GM21786 (cell line): ENCODE measurements at regions not wholly inside any gene's neighbourhood (a gene's known extent, or its start where the extent isn't known, plus 50 kb on each side); places are given as distances from the start of the nearest gene placed in this dataset.

Experiments
- ATAC-seq: cut with Tn5 transposase; IDR thresholded peaks from one replicate; pipeline ENCODE4 v1.9.1; 2021; ENCODE audit not compliant: unreplicated experiment

DNA sequence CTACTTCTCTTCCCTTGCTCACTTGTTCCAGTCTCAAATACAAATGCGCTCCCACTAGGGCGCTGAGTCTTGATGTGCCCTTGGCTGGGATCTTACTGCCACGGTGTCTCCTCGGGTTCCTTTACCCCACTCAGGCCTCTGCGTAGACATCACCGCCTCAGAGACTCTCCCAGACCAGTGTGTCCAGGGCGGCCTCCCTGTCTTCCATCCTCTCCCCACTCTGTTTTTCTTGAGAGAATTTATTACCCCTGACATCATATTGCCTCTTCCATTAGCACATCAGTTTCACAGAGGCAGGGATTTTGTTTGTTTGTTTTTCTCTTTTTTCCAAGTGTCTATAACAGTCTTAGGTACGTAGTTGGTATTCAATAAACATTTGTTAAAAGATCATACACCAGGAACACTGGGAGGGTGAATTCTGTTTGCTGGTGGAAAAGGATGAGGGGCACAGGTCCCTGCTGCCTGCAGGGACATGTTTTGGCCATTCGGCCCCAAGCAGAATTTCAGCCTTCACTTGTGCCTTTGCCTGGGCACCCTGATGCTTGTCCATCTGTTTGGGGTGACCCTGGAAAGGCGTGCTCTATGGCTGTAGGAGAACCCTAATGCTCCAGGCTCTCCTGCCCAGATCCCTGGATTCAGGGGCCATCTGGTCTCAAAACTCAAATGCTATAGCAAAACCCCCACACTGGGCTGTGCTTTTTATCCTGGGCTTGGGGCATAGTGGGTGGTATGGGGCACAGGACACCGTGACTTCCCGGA is 55.0 kb downstream of the RPL37A start:
- ATAC-seq: no peak

DNA sequence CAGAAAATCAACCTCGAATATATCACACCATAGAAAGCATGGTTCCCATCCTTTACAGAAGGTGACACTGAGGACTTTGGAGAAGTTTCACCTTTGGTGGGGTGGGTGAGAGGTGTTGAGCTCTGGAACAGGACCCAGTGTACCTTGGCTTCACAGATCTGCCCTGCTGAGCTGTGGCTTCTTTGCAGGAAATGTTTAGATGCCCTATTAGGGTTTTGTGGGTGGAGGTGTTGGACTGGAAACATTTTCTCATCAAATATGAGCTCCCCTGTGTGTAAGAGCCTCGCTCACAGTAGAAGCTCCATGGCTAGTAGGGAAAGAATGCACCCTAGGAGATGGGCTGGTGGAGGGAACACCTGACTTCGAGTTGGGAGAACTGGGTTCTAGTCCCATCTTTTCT is 55.6 kb downstream of the RPL37A start:
- peak; percentile 63 for ATAC-seq

DNA sequence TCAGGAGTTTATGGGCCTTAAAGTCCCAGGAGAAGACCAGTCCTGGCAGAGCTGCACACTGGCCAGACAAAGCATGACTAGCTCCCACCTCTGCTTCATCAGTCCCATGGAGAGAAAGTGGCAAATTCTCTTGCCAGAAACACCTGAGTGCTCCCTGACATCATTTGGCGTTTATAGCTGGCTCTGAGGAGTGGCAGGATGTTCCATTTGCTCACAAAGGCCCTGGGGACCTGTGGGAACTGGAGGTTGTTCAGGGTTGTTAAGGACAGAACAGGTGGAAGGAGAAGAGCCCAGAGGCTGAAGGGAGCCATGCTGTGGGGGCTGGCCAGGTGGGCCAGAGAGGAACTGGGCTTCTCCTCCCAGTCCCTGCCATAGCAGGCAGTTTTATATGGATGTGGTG is 56.1 kb downstream of the RPL37A start:
- ATAC-seq: peak; percentile 9

DNA sequence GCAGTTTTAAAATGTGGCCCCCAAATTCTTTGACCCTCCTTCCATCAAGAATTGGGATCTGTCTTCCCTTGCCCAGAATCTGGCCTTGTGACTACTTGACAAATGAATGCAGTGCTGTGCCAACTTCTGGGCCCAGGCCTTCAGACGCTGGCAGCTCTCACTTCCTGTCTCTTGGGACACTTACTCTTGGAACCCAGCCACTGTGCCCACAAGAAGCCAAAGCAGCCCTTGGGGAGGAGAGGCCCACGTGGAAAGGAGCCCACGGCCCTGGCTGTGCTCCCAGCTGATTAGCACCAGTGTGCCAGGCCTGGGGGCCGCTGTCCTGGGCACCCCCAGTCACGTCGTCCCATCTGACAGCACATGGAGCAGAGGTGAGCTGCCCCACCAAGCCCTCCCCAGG is 56.6 kb downstream of the RPL37A start:
- peak; percentile 46 for ATAC-seq

DNA sequence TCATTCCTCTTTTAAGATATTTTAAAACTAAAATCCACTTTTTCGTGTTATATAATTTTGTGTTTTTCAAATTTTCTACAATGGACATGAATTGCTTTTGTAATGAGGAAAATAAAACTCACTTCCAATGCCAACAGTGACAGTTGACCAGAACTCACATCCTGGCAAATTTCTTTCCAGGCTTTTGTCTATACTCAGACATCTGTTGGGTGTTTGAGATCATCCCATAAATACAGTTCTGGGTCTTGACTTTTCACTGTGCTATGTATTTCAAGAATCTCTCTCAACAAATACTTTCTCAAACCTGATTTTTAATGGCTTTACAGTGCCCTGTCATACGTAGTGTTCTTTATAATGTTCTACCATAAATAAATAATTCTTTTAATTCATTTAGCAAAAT is 57.6 kb downstream of the RPL37A start:
- ATAC-seq: no peak

DNA sequence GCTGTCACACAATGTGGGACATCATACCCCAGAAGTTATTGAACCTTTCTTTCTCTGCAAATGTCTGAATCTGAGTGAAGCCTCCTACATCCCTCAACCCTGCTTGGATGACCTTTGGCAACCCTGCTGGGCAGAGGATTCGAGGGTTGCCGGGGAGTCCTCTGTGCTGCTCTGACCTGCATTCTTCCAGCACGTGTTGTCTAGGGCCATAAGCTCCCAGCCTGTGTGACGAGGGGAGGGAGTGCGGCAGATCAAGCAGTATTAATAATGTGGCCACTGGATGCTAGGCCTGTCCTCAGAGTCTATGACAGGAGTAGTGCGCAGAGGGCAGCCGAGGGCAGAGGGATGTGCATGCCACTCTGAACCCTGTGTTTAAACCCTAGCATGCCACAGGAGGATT is 58.8 kb downstream of the RPL37A start:
- ATAC-seq: no peak

DNA sequence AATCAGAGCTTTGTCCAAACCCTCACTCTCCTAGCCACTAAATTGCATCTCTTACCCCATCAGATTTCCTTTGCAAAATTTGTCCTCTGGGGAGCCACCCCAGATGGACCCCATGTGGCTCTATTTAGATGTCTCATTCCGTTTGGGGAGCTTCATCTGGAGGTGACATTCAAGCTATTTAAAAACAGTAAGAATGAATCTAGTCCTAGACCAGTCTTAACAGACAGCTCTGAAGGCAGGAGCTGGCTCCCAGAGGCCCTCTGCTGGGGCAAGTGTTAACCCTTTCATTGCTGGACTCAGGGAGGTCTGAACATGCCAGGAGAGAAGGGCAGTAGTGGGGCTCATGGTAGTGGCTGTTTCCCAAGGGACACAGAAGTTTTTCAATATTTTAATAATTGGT is 59.2 kb downstream of the RPL37A start:
- ATAC-seq: no peak

DNA sequence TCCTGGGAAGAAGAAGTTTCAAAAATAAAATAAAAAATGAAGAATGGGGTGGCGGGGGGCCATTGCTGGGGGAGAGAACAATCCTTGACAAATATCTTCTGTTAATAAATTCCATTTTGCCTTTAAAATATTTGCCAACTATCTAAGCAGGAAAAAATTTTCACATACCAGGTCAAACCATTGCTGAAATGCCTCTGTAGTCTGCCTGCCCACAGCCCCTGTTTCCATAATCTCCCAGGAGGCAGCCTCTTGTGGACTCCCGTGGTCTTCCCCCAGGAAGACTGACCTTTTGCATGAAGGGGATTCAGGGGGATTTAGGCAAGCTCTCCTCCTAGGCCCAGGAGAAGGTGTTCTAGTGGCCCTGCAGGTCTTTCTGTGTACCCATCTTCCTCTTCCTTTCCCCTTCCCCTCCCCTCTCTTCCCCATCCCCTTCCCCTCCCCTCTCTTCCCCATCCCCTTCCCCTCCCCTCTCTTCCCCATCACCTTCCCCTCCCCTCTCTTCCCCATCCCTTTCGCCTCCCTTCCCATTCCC is 61.0 kb downstream of the RPL37A start:
- ATAC-seq: no peak

DNA sequence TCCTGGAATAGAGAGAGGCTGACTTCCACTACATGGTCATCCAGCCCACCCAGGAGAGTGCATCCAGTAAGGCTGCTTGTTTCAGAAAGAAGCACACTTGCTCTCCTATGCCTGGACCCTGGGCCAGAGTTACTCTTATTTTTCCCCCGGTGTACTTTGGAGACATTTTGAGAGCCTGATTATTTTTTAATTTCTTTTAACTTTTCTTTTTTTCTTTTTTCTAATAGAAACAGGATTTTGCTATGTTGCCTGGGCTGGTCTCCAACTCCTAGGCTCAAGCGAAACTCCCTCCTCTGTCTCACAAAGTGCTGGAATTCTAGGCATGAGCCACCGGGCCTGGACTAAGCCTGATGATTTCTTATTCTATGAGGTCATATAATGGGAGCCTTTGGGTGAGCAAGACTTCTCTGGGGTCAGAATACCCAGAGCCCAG is 62.2 kb downstream of the RPL37A start:
- ATAC-seq: no peak

DNA sequence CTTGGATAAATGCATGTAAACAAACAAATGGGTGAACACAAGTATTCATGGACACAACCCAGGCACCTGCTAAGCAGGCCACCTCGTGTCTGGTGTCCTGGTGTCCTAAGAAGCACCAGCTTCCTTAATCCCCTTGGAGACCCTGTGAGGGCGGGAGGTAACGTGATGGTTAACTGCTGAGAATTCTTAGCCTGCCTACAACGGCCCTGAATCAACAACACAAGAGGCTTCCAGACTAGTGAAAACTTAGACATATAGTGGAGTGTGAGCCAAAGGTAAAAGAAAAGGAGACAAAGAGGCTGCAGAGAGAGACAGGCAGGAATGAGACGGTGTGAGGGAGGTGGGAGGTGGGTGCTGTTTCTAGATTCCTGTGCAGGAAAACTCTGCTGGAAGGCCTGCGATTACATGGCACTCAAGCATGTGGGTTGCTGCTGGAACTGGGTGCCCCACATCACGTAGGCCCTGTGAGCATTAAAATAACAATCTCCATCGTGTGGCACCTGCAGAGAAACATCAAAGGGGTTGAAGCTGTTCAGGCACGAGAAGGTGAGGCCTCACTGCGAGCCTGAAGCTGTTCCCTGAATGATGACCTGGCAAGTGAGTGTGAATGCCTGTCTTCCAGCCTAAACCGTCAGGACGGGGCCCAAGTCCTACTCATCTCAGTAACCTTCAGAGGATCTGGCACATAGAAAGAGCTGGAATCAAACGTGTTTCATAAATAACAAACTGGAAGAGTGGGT is 64.2 kb downstream of the RPL37A start:
- ATAC-seq: no peak

DNA sequence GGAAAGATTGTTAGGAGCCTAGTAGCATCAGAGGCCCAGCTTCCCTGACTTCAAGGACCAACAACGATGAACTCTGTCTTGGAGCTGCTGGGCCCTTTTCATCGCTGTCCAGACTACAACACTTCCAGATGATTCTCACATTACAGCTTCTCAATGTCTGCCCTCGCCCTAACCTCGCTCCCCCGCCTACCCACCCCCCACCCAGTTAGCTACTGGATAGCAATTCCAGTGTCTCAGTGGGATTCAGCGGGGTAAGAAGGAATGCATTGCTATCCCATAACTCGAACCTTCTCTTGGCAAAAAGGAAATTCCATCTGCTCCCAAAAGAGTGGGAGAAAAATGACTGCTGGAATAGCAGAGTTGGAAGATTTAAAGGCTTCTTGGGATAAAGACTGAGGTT is 65.0 kb downstream of the RPL37A start:
- ATAC-seq: no peak

DNA sequence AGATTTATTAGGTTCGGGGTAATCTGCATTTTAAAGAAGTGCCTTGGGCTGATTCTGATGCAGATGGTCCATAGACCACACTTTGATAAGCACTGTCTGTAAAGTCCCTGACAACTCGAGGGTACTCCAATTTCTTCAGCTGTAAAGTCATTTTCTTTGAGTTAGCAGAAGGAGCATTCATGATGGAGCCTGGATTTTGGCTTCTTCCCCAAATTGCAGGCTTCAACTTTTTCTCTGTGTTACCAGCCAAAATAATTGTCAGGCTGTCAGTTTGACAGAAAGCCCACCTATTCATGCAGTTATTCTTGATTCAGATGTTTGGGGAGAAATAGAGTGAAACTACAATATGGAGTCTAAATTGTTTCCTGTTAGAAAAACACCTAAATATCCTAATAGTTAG is 66.0 kb downstream of the RPL37A start:
- no peak for ATAC-seq

DNA sequence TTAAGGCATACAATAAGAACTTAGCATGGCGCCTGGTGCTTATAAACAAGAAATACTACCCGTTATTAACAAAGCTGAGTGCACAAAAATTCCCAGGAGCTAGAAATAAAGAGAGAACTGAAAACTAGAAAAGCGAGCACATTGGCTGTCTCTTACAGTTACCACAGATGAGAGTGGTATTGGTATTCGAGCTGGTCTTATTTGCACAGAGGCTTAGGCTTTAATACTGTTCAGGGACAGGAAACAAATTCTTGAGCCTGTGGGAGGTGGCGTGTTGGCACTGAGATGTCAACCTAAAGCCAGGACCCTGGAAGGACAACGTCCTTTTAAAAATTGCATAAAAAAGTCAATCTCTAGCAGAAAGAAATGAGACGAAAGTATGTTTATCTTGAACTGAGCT is 67.3 kb upstream of the IGFBP2 start:
- ATAC-seq: no peak

DNA sequence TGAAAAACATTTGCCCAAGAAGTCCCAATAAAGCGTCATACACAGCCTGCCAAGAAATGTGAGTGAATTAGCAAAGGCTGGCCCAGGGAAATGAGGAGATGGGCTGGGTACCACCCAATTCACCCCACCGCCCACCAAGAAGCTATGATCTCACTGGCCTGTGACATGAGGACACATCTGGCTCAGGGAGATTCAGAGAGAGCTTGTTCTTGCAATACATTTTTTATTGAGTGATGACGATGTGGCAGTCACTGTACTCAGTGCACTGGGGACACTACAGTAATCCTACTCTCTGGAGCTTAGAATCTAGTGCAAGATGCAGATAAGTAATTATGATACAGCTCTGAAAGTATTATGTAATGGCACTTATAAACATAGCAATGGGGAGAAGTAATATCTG is 64.6 kb upstream of the IGFBP2 start:
- no peak for ATAC-seq

DNA sequence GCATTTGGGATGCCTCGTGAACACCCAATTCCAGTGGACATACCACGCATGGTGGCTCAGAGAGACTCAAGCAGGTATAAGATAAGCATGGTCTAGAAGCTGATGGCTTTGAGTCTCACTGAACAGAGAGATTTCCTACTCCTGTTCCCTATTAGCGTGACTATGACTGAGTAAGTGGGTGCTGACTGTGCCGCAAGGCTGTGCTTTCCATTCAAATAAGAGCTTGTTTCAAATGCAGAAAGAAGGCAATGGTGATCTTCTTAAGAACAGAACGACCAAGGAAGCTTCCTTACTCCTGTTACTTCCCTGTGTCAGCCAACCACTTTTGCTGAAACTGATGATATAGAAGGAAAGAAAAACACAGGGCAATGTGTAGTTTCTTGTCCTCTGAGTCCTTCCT is 63.5 kb upstream of the IGFBP2 start:
- ATAC-seq: no peak

DNA sequence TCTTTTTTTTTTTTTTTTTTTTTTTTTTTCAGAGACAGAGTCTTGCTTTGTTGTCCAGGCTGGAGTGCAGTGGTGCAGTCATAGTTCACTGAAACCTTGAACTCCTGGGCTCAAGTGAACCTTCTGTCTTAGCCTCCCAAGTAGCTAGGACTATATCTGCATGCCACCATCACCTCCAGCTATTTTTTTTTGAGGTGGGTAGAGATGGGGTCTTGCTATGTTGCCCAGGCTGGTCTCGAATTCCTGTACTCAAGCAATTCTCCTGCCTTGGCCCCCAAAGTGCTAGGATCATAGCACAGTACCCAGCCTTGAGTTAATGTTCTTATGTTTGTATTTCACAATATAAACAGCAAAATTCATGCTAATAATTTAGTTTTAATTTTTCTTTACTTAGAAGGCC is 62.9 kb upstream of the IGFBP2 start:
- no peak for ATAC-seq

DNA sequence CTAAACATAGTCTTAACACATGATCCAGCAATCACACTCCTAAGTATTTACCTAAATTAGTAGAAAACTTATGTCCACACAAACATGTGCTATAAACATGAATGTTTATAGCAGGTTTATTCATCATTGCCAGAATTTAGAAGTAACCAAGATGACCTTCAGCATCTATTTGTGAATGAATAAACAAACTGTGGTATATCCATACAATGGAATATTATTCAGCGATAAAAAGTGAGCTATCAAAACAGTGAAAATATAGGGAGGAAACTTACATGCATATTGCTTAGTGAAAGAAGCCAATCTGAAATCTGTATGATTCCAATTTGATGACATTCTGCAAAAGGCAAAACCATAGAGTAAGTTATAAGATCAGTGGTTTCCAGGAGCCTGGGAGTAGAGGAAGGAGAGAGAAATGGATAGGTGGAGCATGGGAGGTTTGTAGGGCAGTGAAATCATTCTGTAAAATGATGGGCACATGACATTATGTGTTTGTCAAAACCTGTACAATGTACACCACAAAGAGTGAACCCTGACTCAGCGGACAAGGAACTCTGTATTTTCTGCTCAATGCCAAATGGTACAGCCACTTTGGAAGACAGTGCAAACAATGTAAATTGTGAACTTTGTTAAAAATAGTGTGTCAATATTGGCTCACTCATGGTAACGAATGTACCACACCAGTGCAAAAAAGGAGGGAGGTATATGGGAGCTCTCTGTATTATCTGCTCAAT is 61.9 kb upstream of the IGFBP2 start:
- no peak for ATAC-seq

DNA sequence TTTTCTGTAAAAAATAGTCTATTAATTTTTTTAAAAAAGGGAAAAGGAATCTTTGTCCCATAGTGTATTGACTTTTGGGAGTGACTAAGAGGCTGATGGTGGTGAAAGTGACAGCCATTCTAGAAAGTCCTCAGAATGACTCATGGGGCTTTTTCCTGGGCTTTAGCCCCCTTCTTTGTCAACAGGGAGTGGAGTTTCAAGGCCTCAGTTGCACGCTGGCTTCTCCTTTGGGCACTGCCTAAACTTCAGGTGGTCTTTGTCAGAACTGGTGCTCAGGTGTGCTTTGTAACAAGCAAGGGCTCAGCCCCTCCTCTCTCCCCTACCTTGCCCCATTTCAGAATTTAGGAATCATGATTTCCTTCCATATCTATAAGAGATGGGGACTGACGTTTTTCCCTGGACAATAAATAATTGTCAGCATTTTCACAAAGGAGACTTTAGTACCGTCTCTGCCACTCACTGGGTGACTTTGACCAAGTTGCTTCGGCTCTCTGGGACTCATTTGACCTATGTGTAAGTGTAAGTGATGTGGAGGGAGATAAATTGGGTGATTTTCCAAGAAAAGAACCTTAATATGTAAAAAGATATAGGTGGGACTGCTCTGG is 61.2 kb upstream of the IGFBP2 start:
- ATAC-seq: no peak

DNA sequence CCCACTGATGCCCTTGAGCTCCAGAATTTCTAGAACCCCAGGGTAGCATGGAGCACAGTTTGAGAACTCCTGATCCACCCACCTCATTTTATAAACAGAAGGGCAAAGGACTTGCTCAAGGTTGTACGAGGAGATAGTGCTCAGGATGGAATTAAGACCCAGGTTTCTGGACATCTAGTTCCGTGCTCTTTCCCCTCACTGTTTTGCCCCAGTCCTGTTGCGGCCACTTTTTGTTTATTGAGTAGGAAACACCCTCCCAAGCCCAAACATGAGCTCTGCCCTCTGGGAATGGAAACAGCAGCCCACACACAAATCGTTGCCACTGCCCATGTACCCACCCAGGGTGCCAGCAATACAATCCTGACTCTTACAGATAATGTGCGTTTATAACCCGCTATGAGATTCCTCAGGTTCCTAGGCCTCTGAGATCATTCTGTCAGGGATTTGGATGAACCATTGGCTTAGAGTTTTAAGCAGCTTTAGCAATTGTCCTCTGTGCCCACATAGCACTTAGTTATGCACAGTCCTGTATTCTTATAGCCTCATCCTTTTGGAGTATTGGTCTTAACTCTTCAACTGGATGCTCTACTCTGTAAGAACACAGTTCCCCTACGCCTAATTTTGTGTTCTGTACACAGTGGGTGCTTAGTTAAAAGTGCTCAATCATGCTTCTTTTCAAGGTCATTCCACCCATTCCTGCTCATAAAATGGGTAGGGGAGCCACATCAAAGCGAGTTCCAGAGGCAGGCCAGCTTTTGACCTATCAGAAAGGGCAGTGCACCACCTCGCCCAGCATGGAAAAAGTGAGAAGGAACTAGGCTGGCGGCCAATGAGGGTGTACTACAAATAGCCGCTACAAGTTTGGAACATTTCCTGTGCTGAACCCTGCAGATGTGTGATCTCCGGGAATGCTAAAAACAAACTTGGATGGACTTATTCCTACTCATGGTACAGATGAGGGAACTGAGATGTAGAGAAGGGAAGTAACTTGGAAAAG is 60.3 kb upstream of the IGFBP2 start:
- no peak for ATAC-seq

DNA sequence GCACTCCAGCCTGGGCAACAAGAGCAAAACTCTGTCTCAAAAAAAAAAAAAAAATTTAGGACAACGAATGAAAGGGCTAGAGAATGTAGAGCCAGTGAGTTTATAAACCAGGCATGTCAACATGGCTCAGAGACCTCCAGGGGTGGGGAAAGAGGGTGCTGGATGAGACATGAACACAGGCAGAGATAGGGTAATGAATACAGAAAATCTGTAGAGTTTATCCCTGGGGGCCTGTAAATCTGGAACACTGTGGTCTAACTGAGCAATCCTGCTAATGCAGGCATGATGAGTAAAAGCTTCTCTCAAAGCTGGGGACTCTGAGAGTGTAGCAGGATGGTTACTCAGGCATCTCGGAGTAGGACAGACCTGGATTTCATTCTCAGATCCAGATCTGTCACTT is 59.2 kb upstream of the IGFBP2 start:
- no peak for ATAC-seq
